Superior temporal gyrus (tissue), 1 donor: ENCODE measurements at regions not wholly inside any gene's neighbourhood (a gene's known extent, or its start where the extent isn't known, plus 50 kb on each side); places are given as distances from the start of the nearest gene placed in this dataset.

Experiments used
- DNase-seq: peaks from one replicate; pipeline ENCODE4 v3.0.0-alpha.2; 2016; ENCODE audit errors: extremely low spot score

GRCh38 chr10:89829262-89829886, 128.0 kb downstream of the KIF20B start:
- no peak for DNase-seq

GRCh38 chr10:89829887-89830269, 128.5 kb downstream of the KIF20B start:
- no peak for DNase-seq

GRCh38 chr10:89830624-89831023, 129.2 kb downstream of the KIF20B start:
- DNase-seq: no peak

GRCh38 chr10:89836840-89837164, 135.4 kb downstream of the KIF20B start:
- no peak for DNase-seq

GRCh38 chr10:89837165-89838043, 136.0 kb downstream of the KIF20B start:
- no peak for DNase-seq

- no peak for DNase-seq
These were observed 136.7 kb downstream of the KIF20B start for GRCh38 chr10:89838044-89838615.

DNA sequence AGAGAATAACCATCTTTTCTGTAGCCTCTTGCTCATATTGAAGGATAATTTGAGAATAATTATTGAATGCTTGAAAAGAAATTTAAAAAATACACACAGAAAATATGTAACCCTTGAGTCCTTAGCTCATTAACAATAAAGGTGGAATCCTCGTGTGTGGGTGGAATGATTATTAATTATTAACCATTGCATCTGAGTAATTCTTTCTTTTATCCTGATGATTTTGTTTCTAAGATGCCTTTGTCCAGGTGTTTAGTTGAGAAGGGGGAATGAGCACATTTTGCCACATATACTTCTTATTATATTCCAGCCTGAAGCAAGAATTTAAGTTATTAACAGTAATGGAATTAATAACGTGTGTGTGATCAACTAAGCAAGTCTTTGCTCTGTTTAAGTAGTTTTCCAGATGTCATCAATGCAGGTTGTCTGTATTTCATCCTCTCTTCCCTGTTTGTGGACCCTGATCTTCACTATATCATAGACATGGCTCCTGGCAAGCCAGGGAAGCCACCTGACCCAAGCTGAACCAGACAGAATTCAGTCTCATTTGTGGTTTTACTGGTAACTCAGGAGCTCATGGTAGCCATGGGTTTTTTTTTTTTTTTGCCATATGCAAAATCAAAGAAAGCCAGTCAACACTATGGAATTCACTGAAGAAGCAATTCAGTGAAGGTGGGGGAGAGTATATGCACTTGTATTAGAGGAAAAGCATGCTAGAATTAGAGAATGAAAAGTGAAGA, 144.3 kb downstream of the KIF20B start:
- no peak for DNase-seq

GRCh38 chr10:89846281-89846630, 144.9 kb downstream of the KIF20B start:
- DNase-seq: no peak

GRCh38 chr10:89846786-89847185, 145.4 kb downstream of the KIF20B start:
- no peak for DNase-seq

DNA sequence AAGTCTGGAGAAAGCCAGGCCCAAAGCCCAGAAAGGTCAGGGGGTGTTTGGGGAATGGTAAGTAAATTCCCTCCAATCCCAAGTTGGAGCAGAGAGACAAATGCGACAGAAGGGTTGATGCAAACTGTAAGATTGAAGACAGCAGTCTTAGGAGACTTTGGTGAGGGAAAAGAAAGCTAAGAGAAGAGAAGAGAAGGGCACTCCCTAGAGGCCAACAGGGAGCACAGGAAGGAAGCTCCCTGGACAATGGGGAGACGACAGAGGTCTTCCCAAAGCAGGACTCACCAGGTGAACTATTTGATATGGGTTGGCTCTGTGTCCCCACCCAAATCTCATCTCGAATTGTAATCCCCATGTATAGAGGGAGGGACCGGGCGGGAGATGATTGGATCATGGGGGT, 151.5 kb downstream of the KIF20B start:
- DNase-seq: no peak

DNA sequence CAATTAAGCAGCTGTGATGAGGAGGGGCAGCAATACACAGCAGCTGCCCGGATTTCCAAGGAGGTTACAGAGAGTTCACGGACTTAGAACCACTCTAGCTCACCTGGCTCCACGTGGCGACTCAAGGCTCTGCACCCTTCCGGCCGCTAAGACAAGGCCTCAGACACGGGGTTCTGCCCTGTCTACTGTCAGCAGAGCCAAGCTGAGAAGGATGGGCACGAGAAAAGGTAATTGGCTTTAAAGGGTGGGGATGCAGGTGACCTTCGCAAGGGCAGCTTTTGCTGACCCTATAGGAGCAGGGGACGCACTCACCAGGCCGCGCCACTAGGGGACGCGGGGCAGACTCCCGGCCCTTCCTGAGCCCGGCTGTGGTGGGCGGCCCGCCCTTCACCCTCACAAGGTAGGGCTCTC, 152.4 kb downstream of the KIF20B start:
- no peak for DNase-seq

- no peak for DNase-seq
These were observed 156.1 kb downstream of the KIF20B start for GRCh38 chr10:89857431-89858042.

- no peak for DNase-seq
These were observed 159.8 kb downstream of the KIF20B start for GRCh38 chr10:89861199-89861573.

- no peak for DNase-seq
These were observed 160.4 kb downstream of the KIF20B start for GRCh38 chr10:89861584-89862301.

DNA sequence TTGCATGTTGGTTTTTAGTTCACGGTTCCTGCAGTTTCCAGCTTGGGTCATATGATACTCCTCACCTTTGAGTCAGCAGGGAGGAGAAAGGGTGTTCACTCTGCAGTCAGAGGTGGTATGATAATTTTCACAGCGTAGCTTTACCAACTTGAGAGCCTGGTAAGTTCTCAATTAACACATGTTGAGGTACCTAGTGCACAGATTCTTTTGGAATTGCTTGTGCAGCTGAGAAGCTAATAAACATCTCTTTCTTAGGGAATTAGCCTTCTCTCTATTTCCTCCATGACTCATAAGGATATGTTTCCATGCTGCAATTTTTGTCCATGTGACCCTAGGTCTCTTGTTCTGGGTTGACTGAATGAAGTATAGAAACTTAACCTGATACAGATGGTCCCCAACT, 166.6 kb downstream of the KIF20B start:
- no peak for DNase-seq

- peak; percentile 78 for DNase-seq
These were observed 167.8 kb downstream of the KIF20B start for GRCh38 chr10:89869180-89869579.

GRCh38 chr10:89869592-89870156, 168.3 kb downstream of the KIF20B start:
- no peak for DNase-seq

DNA sequence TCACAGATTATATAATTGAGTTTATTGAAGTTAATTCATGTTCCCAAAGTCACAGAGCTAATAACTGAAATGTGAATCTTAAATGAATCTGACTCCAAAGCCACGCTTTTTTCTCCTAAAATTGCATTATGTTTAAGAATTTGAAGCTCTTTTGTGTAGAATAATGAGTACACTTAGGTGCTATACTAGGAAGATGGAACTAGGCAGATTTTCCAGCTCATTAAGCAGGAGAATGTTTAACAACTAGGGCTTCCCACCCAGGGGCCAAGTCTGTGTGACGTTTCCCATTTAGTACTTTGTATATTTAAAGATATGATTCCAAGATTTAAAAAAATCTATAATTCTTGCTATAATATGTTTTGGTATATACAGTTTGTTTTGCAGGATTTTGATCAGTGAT, 169.5 kb downstream of the KIF20B start:
- no peak for DNase-seq

DNA sequence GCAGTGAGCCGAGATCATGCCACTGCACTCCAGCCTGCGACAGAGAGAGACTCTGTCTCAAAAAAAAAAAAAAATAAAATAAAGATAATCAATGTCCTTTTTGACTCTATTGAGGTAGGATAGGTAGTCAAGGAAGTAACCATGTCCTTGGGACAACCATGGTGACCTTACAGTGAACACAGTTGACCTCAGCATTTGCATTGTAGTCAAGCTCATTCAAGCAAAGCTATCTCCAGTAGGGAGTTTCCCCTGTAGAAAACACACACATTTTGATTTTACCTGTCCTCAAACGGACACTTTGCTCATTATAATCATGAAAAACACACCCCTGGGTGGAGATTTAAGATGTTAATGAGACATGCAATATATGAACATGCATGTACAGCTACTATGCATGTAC, 171.7 kb downstream of the KIF20B start:
- DNase-seq: no peak

GRCh38 chr10:89875557-89875956, 174.2 kb downstream of the KIF20B start:
- no peak for DNase-seq

GRCh38 chr10:89879121-89879520, 177.7 kb downstream of the KIF20B start:
- DNase-seq: no peak
